GM23338 (cell line): ENCODE measurements at regions not wholly inside any gene's neighbourhood (a gene's known extent, or its start where the extent isn't known, plus 50 kb on each side); places are given as distances from the start of the nearest gene placed in this dataset.
"Not testable (repeated sequence)": the region's sequence is repeated elsewhere in the genome, so short reads cannot be mapped to it uniquely, and the experiment has no call there.

Source experiments
- ATAC-seq: fragments of 200-7000 bp; cut with Tn5 transposase; 3 replicates; pipeline ENCODE4 v1.9.1; 2020
- DNase-seq: peaks from one replicate; pipeline ENCODE4 v3.0.0-alpha.2; 2015; ENCODE audit warnings: low spot score
- H2AFZ ChIP-seq: fragments of 200-600 bp; sonication (generic); 2 replicates; pipeline ENCODE4 v1.8.0; 2016; ENCODE audit warnings: antibody characterized with exemption, mild to moderate bottlenecking, moderate library complexity
- H3F3A ChIP-seq: fragments of 200-600 bp; sonication (generic); replicated peaks from 2 replicates; pipeline ENCODE4 v1.8.0; 2017; ENCODE audit warnings: antibody characterized with exemption, mixed run types, low read depth
- H3K27ac ChIP-seq: fragments of 200-600 bp; sonication (generic); 2 replicates; pipeline ENCODE4 v1.6.1; 2016; ENCODE audit warnings: low read depth
- H3K27me3 ChIP-seq: fragments of 200-600 bp; sonication (generic); 2 replicates; pipeline ENCODE4 v1.8.0; 2016; ENCODE audit warnings: mild to moderate bottlenecking, mixed run types, moderate library complexity; ENCODE audit not compliant: insufficient read depth
- H3K36me3 ChIP-seq: fragments of 200-600 bp; sonication (generic); 2 replicates; pipeline ENCODE4 v1.8.0; 2016; ENCODE audit warnings: mild to moderate bottlenecking; ENCODE audit not compliant: insufficient read depth
- H3K4me1 ChIP-seq: fragments of 200-600 bp; sonication (generic); 2 replicates; pipeline ENCODE4 v1.8.0; 2016; ENCODE audit warnings: mild to moderate bottlenecking, moderate library complexity; ENCODE audit not compliant: insufficient read depth
- H3K4me2 ChIP-seq: fragments of 200-600 bp; sonication (generic); 2 replicates; pipeline ENCODE4 v1.7.1; 2017; ENCODE audit warnings: mixed run types
- H3K4me3 ChIP-seq: fragments of 200-600 bp; sonication (generic); 2 replicates; pipeline ENCODE4 v1.6.1; 2016; ENCODE audit warnings: mixed run types
- H3K79me2 ChIP-seq: fragments of 200-600 bp; sonication (generic); replicated peaks from 2 replicates; pipeline ENCODE4 v1.8.0; 2017; ENCODE audit warnings: mild to moderate bottlenecking; ENCODE audit not compliant: insufficient read depth
- H3K9me2 ChIP-seq: fragments of 200-600 bp; sonication (generic); 2 replicates; pipeline ENCODE4 v1.8.0; 2017; ENCODE audit not compliant: insufficient read depth
- H4K20me1 ChIP-seq: fragments of 200-600 bp; sonication (generic); replicated peaks from 2 replicates; pipeline ENCODE4 v1.8.0; 2017; ENCODE audit warnings: mild to moderate bottlenecking; ENCODE audit not compliant: insufficient read depth
- H3K27ac Mint-ChIP-seq: 2 replicates; pipeline ENCODE4 v1.8.0; 2020; ENCODE audit warnings: inconsistent platforms, mild to moderate bottlenecking, moderate library complexity, mixed read lengths
- H3K27me3 Mint-ChIP-seq: 3 replicates; pipeline ENCODE4 v1.8.0; 2022; ENCODE audit warnings: low read depth, mild to moderate bottlenecking, moderate library complexity, mixed read lengths, inconsistent platforms; ENCODE audit not compliant: insufficient read depth, poor library complexity
- H3K36me3 Mint-ChIP-seq: 3 replicates; pipeline ENCODE4 v1.8.0; 2021; ENCODE audit warnings: low read depth, mild to moderate bottlenecking, inconsistent platforms, moderate library complexity, mixed read lengths
- H3K4me1 Mint-ChIP-seq: 3 replicates; pipeline ENCODE4 v1.8.0; 2020; ENCODE audit warnings: mild to moderate bottlenecking, inconsistent platforms, mixed read lengths
- H3K4me3 Mint-ChIP-seq: 3 replicates; pipeline ENCODE4 v1.8.0; 2021; ENCODE audit warnings: moderate library complexity, mild to moderate bottlenecking, inconsistent platforms, mixed read lengths
- H3K9me3 Mint-ChIP-seq: 3 replicates; pipeline ENCODE4 v1.8.0; 2020; ENCODE audit warnings: moderate library complexity, mild to moderate bottlenecking, inconsistent platforms, mixed read lengths
- CTCF ChIP-seq, 2 experiments: fragments of 200-600 bp in 1 of 2; sonication (generic) in 1 of 2; conservative IDR thresholded peaks; 2 replicates each; pipeline versions ENCODE4 v1.5.1 to v1.6.1; 2016 to 2017; ENCODE audit warnings: antibody characterized with exemption in 2 of 2, low read depth in 2 of 2, mild to moderate bottlenecking in 2 of 2, moderate library complexity in 1 of 2
- EZH2 ChIP-seq: fragments of 200-600 bp; sonication (generic); IDR thresholded peaks from one replicate; pipeline ENCODE4 v1.8.0; 2017; ENCODE audit warnings: antibody characterized with exemption, mild to moderate bottlenecking, low read depth; ENCODE audit not compliant: unreplicated experiment
- NANOG ChIP-seq: IDR thresholded peaks from 2 replicates; pipeline ENCODE4 v1.6.1; 2016; ENCODE audit warnings: antibody characterized with exemption, borderline replicate concordance
- REST ChIP-seq: IDR thresholded peaks from one replicate; pipeline ENCODE4 v1.6.1; 2018; ENCODE audit warnings: antibody characterized with exemption; ENCODE audit not compliant: unreplicated experiment

GRCh38 chr14:37779480-37779879 lies 184.1 kb downstream of the TTC6 start:
- H3K27me3 ChIP-seq, result no peaks in the 10 kb centered on the region
- DNase-seq (no peak), ATAC-seq (no peak)
- no peaks in the 10 kb centered on the region for H3K9me2 ChIP-seq
- Mint-ChIP-seq H3K4me1 (no peaks in the 10 kb centered on the region), H3K9me3 (peaks cover 14% of the 10 kb centered on the region), H3K36me3 (no peaks in the 10 kb centered on the region; the same call in 2 of the 3 replicates), H3K27ac (no peak overlapping the region), H3K27me3 (no peaks in the 10 kb centered on the region), H3K4me3 (no peak overlapping the region)
- no peaks in the 10 kb centered on the region for H3K36me3 ChIP-seq
- H2AFZ ChIP-seq, result no peak overlapping the region
- H3F3A ChIP-seq, result no peaks in the 10 kb centered on the region
- TF ChIP-seq CTCF (conservative IDR thresholded peaks at IDR 0.05; ENCODE audit: low read depth in 2 of 2) (no peak), REST (no peak), NANOG (no peak), EZH2 (no peak)
- H3K4me2 ChIP-seq, result no peak overlapping the region
- no peaks in the 10 kb centered on the region for H3K4me1 ChIP-seq
- H3K79me2 ChIP-seq, result no peaks in the 10 kb centered on the region
- H4K20me1 ChIP-seq, result no peaks in the 10 kb centered on the region
- H3K4me3 ChIP-seq, result no peak overlapping the region
- H3K27ac ChIP-seq, result no peak overlapping the region

- not testable (repeated sequence) for H3K4me3 Mint-ChIP-seq, H3K36me3 ChIP-seq, H3K4me1 Mint-ChIP-seq, H4K20me1 ChIP-seq, H3K4me1 ChIP-seq, H3K79me2 ChIP-seq, DNase-seq, H3K27ac ChIP-seq, H3K4me3 ChIP-seq, H2AFZ ChIP-seq, H3K27me3 ChIP-seq, ATAC-seq, H3F3A ChIP-seq, H3K4me2 ChIP-seq, H3K27me3 Mint-ChIP-seq, H3K9me2 ChIP-seq, H3K27ac Mint-ChIP-seq, H3K36me3 Mint-ChIP-seq
- H3K9me3 Mint-ChIP-seq, result peaks cover 14% of the 10 kb centered on the region
Measured at GRCh38 chr14:37780731-37781130, 185.3 kb downstream of the TTC6 start.

- H3K27me3 ChIP-seq, H3K27me3 Mint-ChIP-seq, H3K36me3 Mint-ChIP-seq, H4K20me1 ChIP-seq, H3K27ac Mint-ChIP-seq, H3K4me1 ChIP-seq, H3K27ac ChIP-seq, H3K36me3 ChIP-seq, H3K79me2 ChIP-seq, H3K4me1 Mint-ChIP-seq, DNase-seq, H3K4me3 ChIP-seq, H3K9me2 ChIP-seq, H3K4me2 ChIP-seq, H3K4me3 Mint-ChIP-seq, H3F3A ChIP-seq, ATAC-seq, H2AFZ ChIP-seq: not testable (repeated sequence)
- peaks cover 17% of the 10 kb centered on the region; the same call in 2 of the 3 replicates for H3K9me3 Mint-ChIP-seq
Measured at GRCh38 chr14:37784203-37784826, 188.9 kb downstream of the TTC6 start.

- H3K4me2 ChIP-seq, H4K20me1 ChIP-seq, H3K4me1 ChIP-seq, H3K4me1 Mint-ChIP-seq, ATAC-seq, H3K4me3 Mint-ChIP-seq, H3K27me3 ChIP-seq, H3K27ac Mint-ChIP-seq, H3K36me3 Mint-ChIP-seq, H3K36me3 ChIP-seq, H3K79me2 ChIP-seq, H3K27ac ChIP-seq, H3F3A ChIP-seq, H3K27me3 Mint-ChIP-seq, DNase-seq, H3K9me2 ChIP-seq, H3K4me3 ChIP-seq, H2AFZ ChIP-seq: not testable (repeated sequence)
- H3K9me3 Mint-ChIP-seq, result peaks cover 17% of the 10 kb centered on the region; the same call in 1 of the 3 replicates
Measured at GRCh38 chr14:37784827-37785223, 189.4 kb downstream of the TTC6 start.

- ATAC-seq, H3K36me3 Mint-ChIP-seq, H3K79me2 ChIP-seq, H2AFZ ChIP-seq, H3K9me2 ChIP-seq, H3K27me3 ChIP-seq, H3K4me2 ChIP-seq, H3K4me3 Mint-ChIP-seq, H3K4me1 ChIP-seq, DNase-seq, H3F3A ChIP-seq, H3K4me1 Mint-ChIP-seq, H3K27me3 Mint-ChIP-seq, H3K27ac Mint-ChIP-seq, H3K4me3 ChIP-seq, H3K27ac ChIP-seq, H3K36me3 ChIP-seq, H4K20me1 ChIP-seq: not testable (repeated sequence)
- H3K9me3 Mint-ChIP-seq, result peaks cover 14% of the 10 kb centered on the region; the same call in 1 of the 3 replicates
Measured at GRCh38 chr14:37785298-37785697, 189.9 kb downstream of the TTC6 start.
